ENCODE measurements at regions not wholly inside any gene's neighbourhood (a gene's known extent, or its start where the extent isn't known, plus 50 kb on each side); places are given as distances from the start of the nearest gene placed in this dataset.
"Not testable (repeated sequence)": the region's sequence is repeated elsewhere in the genome, so short reads cannot be mapped to it uniquely, and the experiment has no call there.

- DNase-seq (ENCODE audit: low spot score) = no peak
- TF ChIP-seq, protein P1, sequence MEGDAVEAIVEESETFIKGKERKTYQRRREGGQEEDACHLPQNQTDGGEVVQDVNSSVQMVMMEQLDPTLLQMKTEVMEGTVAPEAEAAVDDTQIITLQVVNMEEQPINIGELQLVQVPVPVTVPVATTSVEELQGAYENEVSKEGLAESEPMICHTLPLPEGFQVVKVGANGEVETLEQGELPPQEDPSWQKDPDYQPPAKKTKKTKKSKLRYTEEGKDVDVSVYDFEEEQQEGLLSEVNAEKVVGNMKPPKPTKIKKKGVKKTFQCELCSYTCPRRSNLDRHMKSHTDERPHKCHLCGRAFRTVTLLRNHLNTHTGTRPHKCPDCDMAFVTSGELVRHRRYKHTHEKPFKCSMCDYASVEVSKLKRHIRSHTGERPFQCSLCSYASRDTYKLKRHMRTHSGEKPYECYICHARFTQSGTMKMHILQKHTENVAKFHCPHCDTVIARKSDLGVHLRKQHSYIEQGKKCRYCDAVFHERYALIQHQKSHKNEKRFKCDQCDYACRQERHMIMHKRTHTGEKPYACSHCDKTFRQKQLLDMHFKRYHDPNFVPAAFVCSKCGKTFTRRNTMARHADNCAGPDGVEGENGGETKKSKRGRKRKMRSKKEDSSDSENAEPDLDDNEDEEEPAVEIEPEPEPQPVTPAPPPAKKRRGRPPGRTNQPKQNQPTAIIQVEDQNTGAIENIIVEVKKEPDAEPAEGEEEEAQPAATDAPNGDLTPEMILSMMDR (IDR thresholded peaks at IDR 0.05; ENCODE audit: extremely low read depth, missing control alignments) = no peak
These were observed 479.0 kb downstream of the BRD1 start for GRCh38 chr22:49348631-49349030.

DNA sequence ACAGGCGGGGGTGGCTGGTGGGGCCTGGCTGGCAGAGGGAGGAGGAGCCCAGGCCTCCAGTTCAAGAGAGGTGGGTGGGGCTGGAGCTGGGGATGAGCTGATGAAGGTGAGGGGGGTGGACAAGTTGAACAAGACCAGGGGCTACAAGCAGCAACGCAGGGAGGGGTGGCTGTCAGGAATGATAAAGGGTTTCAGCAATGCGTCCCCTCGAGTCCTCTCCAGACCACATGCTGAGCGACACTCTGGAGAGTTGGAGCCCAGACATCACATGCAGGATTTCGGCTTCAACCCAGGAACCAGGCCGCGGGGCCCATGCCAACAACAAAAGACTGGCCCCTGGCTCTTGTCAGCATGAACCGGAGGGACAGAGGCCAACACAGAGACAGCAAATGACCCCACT is 480.3 kb downstream of the BRD1 start:
- TF ChIP-seq, protein P1 (IDR thresholded peaks at IDR 0.05; ENCODE audit: extremely low read depth, missing control alignments) = no peak
- no peak for DNase-seq (ENCODE audit: low spot score)

DNA sequence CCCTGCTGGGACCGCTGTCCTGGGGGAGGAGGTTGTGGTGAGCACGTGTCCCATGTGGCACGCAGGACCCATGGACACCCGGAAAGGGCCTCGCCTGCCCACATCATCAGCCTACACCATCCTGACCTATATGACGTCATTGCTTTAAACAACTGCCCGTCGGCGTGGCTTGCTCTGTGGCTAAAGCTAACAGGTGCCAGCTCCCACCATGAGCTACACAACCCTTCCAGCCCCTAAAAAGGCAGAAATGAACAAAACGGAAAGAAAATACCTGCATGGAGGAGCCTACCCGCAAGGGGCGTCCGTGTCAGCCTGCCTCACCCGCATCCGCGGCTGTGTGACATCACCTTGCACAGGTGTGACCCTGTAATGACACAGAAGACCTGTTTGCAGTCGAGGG is 481.8 kb downstream of the BRD1 start:
- TF ChIP-seq, protein P1 (IDR thresholded peaks at IDR 0.05; ENCODE audit: extremely low read depth, missing control alignments) = no peak
- DNase-seq (ENCODE audit: low spot score) = no peak

GRCh38 chr22:49344656-49345055 is 483.0 kb downstream of the BRD1 start:
- no peak for DNase-seq (ENCODE audit: low spot score)
- TF ChIP-seq, protein P1 (IDR thresholded peaks at IDR 0.05; ENCODE audit: extremely low read depth, missing control alignments) = no peak

DNA sequence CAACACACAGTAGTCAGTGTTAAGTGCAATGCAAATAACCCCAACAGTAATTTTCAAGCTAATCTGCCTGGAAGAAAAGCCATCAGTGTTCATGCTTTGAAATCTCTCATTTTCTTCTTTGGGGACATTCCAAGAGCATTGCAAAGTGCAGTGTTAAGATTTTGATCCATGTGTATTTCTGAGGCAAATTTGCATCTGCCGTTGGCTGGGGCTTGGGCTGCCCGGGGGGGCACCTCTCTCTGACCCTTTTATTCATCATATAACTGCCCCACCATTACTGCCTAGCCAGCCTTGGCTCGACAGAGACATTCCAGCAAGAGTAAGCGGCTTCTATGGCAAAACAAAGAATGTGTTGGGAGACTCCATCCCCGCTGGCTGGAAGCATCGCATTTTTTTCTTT is 483.5 kb downstream of the BRD1 start:
- no peak for DNase-seq (ENCODE audit: low spot score)

DNA sequence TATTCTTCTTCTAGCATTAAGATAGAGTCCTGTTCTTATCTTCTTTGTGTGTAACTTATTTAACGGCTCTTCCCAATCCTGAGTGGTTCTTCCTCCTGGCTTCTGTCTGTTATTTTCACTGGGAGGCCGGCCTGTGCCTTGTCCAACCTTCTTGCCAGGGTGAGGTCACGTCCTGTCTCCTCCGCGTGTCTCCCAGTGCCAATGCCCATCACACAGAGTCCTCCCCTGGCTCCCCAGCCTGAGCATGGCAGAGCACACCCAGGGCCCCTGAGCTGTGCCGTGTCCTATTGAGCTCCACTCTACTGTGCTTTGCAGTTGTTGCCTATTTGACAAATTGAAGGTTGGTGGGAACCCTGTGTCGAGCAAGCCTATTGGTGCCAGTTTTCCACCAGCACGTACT is 487.3 kb downstream of the BRD1 start:
- TF ChIP-seq, protein P1 (IDR thresholded peaks at IDR 0.05; ENCODE audit: extremely low read depth, missing control alignments) = no peak
- no peak for DNase-seq (ENCODE audit: low spot score)

More for the DNA sequence above, 483.5 kb downstream of the BRD1 start:
- TF ChIP-seq, protein P1 (IDR thresholded peaks at IDR 0.05; ENCODE audit: extremely low read depth, missing control alignments) = no peak

GRCh38 chr22:49336483-49336882 is 491.2 kb downstream of the BRD1 start:
- not testable (repeated sequence) for DNase-seq (ENCODE audit: low spot score)

- no peak for DNase-seq (ENCODE audit: low spot score)
- TF ChIP-seq, protein P1 (IDR thresholded peaks at IDR 0.05; ENCODE audit: extremely low read depth, missing control alignments) = no peak
These were observed 492.7 kb downstream of the BRD1 start for GRCh38 chr22:49334976-49335375.

Data from GM20000 (cell line).